GM12878 (cell line): ENCODE measurements at regions not wholly inside any gene's neighbourhood (a gene's known extent, or its start where the extent isn't known, plus 50 kb on each side); places are given as distances from the start of the nearest gene placed in this dataset.

ENCODE experiments used
- ATAC-seq: fragments of 200-7000 bp; cut with Tn5 transposase; 3 replicates; pipeline ENCODE4 v1.9.1; 2020; ENCODE audit warnings: mild to moderate bottlenecking, moderate library complexity
- BruUV-seq: library from RNA; stranded (reverse); fragments of 400-500 nt; replicated peaks from 2 replicates; lab custom pipeline; 2021; lab: Mats Ljungman, UMichigan
- CTCF ChIA-PET: fragments of 300-600 bp; sonication (Branson Sonifier 250); formaldehyde crosslinking; extraction: SDS; loops from one replicate; lab custom pipeline; 2021; ENCODE audit warnings: inconsistent platforms; lab: Yijun Ruan, JAX
- POLR2A ChIA-PET: fragments of 350-600 bp; formaldehyde crosslinking; extraction: SDS; loops from one replicate; lab custom pipeline; 2021; ENCODE audit warnings: inconsistent platforms; lab: Charles Lee
- RAD21 ChIA-PET: fragments of 300-600 bp; sonication (Branson Sonifier 250); formaldehyde crosslinking; loops from one replicate; lab custom pipeline; 2023; ENCODE audit warnings: antibody characterized with exemption; ENCODE audit not compliant: unreplicated experiment; lab: Charles Lee
- SMC1A ChIA-PET: fragments of 300-600 bp; sonication (Branson Sonifier 250); formaldehyde crosslinking; loops from one replicate; lab custom pipeline; 2023; ENCODE audit not compliant: unreplicated experiment, uncharacterized antibody; lab: Charles Lee
- DNase-seq: peaks from one replicate; pipeline ENCODE4 v3.0.0-alpha.2; 2011; ENCODE audit warnings: low read depth, low spot score
- FAIRE-seq: peaks from 3 replicates; lab custom pipeline; 2011; peaks lifted over from hg19 to GRCh38; lab: Jason Lieb, UNC
- H2AFZ ChIP-seq: 2 replicates; pipeline ENCODE4 v1.6.0; 2011; ENCODE audit warnings: low read depth, low read length, control low read depth; ENCODE audit not compliant: control insufficient read depth
- H3K27ac ChIP-seq: 2 replicates; pipeline ENCODE4 v1.5.1; 2011; ENCODE audit warnings: control low read depth; ENCODE audit not compliant: control insufficient read depth, insufficient read depth
- H3K27me3 ChIP-seq, 2 experiments: replicated peaks in 1 of 2; 2 replicates each; pipeline versions ENCODE4 v1.6.0 to v1.6.1; 2011; ENCODE audit warnings: low read length in 1 of 2; ENCODE audit not compliant: control insufficient read depth in 2 of 2, insufficient read depth in 2 of 2
- H3K36me3 ChIP-seq, 2 experiments: 2 replicates each; pipeline ENCODE4 v1.5.1; 2011; ENCODE audit warnings: low read length in 1 of 2; ENCODE audit not compliant: control insufficient read depth in 2 of 2, insufficient read depth in 2 of 2
- H3K4me1 ChIP-seq: 2 replicates; pipeline ENCODE4 v1.6.1; 2011; ENCODE audit warnings: mild to moderate bottlenecking, low read length, moderate library complexity, mixed read lengths; ENCODE audit not compliant: control insufficient read depth, insufficient read depth
- H3K4me2 ChIP-seq: 2 replicates; pipeline ENCODE4 v1.6.0; 2011; ENCODE audit warnings: control low read depth; ENCODE audit not compliant: control insufficient read depth, insufficient read depth
- H3K4me3 ChIP-seq: fragments of 200-600 bp; sonication (generic); 2 replicates; pipeline ENCODE4 v1.5.1; 2016
- H3K79me2 ChIP-seq: 2 replicates; pipeline ENCODE4 v1.6.0; 2011; ENCODE audit warnings: low read length; ENCODE audit not compliant: control insufficient read depth, insufficient read depth
- H3K9ac ChIP-seq: 2 replicates; pipeline ENCODE4 v1.8.0; 2011; ENCODE audit warnings: low read length, control low read depth, mixed read lengths; ENCODE audit not compliant: control insufficient read depth, insufficient read depth
- H3K9me3 ChIP-seq: replicated peaks from 3 replicates; pipeline ENCODE4 v1.5.1; 2011; ENCODE audit warnings: mild to moderate bottlenecking, low read length; ENCODE audit not compliant: control insufficient read depth, insufficient read depth
- H4K20me1 ChIP-seq: 2 replicates; pipeline ENCODE4 v1.6.0; 2011; ENCODE audit not compliant: control insufficient read depth, insufficient read depth
- GABPA ChIP-seq: IDR thresholded peaks from 2 replicates; pipeline ENCODE4 v1.6.1; 2014; ENCODE audit warnings: antibody characterized with exemption, low read depth, mild to moderate bottlenecking, inconsistent platforms
- NBN ChIP-seq: fragments of 450-650 bp; IDR thresholded peaks from 2 replicates; pipeline ENCODE4 v1.6.1; 2016
- WGBS: methylation state at CpG from one replicate; pipeline ENCODE4 v1.1.6; 2016; ENCODE audit warnings: low lambda C conversion rate; ENCODE audit not compliant: insufficient replicate concordance, insufficient coverage; ENCODE audit errors: missing lambda C conversion rate; 5-methylcytosine and 5-hydroxymethylcytosine counted together
- in situ Hi-C: fragments of 300-500 bp; cut with MboI; formaldehyde crosslinking; loops from 9 replicates; pipeline ENCODE4 v1.14.3; 2018; ENCODE audit warnings: mixed read lengths
- intact Hi-C: fragments of 100-400 bp; cut with micrococcal nuclease; formaldehyde crosslinking; loops from one replicate; pipeline ENCODE4 v1.14.2; 2022; ENCODE audit not compliant: unreplicated experiment
- TF ChIP-seq, protein P1 (sequence below), 3 experiments: IDR thresholded peaks in 2 of 3; conservative IDR thresholded peaks in 1 of 3; 2 replicates each; pipeline ENCODE4 v1.5.1; 2011; ENCODE audit warnings: low read depth in 3 of 3, low read length in 3 of 3, mild to moderate bottlenecking in 3 of 3, control low read depth in 2 of 3, moderate library complexity in 2 of 3, inconsistent platforms in 1 of 3, mixed read lengths in 1 of 3; ENCODE audit not compliant: control insufficient read depth in 2 of 3, insufficient read depth in 1 of 3; ENCODE audit errors: extremely low read depth in 1 of 3

- Histone ChIP-seq H3K4me2 (no peak overlapping the region), H4K20me1 (no peaks in the 10 kb centered on the region), H2AFZ (no peak overlapping the region), H3K27me3 (no peaks in the 10 kb centered on the region), H3K9me3 (no peaks in the 10 kb centered on the region), H3K9ac (no peak overlapping the region), H3K36me3 (no peaks in the 10 kb centered on the region), H3K4me1 (no peaks in the 10 kb centered on the region), H3K4me3 (no peak overlapping the region), H3K79me2 (no peaks in the 10 kb centered on the region), H3K27ac (no peak overlapping the region)
- no peak for FAIRE-seq
- intact Hi-C loops (no loop called here), in situ Hi-C loops (no loop called here)
- no peak for DNase-seq
- ChIA-PET CTCF (interaction anchor here (1.0 to 1.6 kb wide), 2 partner anchors 18 to 27 kb away, joined by 3 read pairs; no protein-coding TSS in a partner anchor), POLR2A (no interaction called here), RAD21 (interaction anchor here (1.5 kb wide), 1 partner anchor 24 kb away, joined by 3 read pairs; no protein-coding TSS in a partner anchor), SMC1A (interaction anchor here (0.9 to 1.4 kb wide), 4 partner anchors 12 to 70 kb away, joined by 3 to 5 read pairs (median 4); no protein-coding TSS in a partner anchor)
- 18% methylated on average over 2 of the region's 2 CpGs for WGBS
- ATAC-seq: no peak
- no peak for TF ChIP-seq GABPA
- BruUV-seq: no TSS peak
Measured at GRCh38 chr6:11947575-11947974, 64.5 kb upstream of the HIVEP1 start.

- RAD21 ChIA-PET: no interaction called here
- Histone ChIP-seq H3K9me3 (no peaks in the 10 kb centered on the region), H4K20me1 (no peaks in the 10 kb centered on the region), H3K4me3 (no peak overlapping the region), H2AFZ (no peak overlapping the region), H3K4me2 (no peak overlapping the region), H3K27ac (no peak overlapping the region), H3K27me3 (no peaks in the 10 kb centered on the region), H3K36me3 (no peaks in the 10 kb centered on the region), H3K4me1 (no peaks in the 10 kb centered on the region), H3K79me2 (no peaks in the 10 kb centered on the region), H3K9ac (no peak overlapping the region)
- intact Hi-C loops (no loop called here), in situ Hi-C loops (no loop called here)
- SMC1A ChIA-PET: interaction anchor here (0.9 to 1.2 kb wide), 2 partner anchors 18 to 32 kb away, joined by 3 to 4 read pairs; no protein-coding TSS in a partner anchor
- 100% methylated on average over 2 of the region's 2 CpGs for WGBS
- POLR2A ChIA-PET: no interaction called here
- BruUV-seq: no TSS peak
- CTCF ChIA-PET: interaction anchor here (1.0 to 1.6 kb wide), 2 partner anchors 17 to 26 kb away, joined by 3 read pairs; no protein-coding TSS in a partner anchor
- FAIRE-seq (no peak), DNase-seq (no peak), ATAC-seq (peak; percentile 68)
- no peak for TF ChIP-seq NBN
- TF ChIP-seq, protein P1, sequence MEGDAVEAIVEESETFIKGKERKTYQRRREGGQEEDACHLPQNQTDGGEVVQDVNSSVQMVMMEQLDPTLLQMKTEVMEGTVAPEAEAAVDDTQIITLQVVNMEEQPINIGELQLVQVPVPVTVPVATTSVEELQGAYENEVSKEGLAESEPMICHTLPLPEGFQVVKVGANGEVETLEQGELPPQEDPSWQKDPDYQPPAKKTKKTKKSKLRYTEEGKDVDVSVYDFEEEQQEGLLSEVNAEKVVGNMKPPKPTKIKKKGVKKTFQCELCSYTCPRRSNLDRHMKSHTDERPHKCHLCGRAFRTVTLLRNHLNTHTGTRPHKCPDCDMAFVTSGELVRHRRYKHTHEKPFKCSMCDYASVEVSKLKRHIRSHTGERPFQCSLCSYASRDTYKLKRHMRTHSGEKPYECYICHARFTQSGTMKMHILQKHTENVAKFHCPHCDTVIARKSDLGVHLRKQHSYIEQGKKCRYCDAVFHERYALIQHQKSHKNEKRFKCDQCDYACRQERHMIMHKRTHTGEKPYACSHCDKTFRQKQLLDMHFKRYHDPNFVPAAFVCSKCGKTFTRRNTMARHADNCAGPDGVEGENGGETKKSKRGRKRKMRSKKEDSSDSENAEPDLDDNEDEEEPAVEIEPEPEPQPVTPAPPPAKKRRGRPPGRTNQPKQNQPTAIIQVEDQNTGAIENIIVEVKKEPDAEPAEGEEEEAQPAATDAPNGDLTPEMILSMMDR (IDR thresholded peaks at IDR 0.05 in 2 of 3, conservative IDR thresholded peaks at IDR 0.05 in 1 of 3; ENCODE audit: control insufficient read depth in 2 of 3, extremely low read depth in 1 of 3, insufficient read depth in 1 of 3, low read depth in 3 of 3, low read length in 3 of 3): peak in 2 of 3 experiments; percentile 9 to 31; a peak in 1 of 6 replicates
Measured at GRCh38 chr6:11947063-11947462, 65.0 kb upstream of the HIVEP1 start.
